ENCODE measurements at regions not wholly inside any gene's neighbourhood (a gene's known extent, or its start where the extent isn't known, plus 50 kb on each side); places are given as distances from the start of the nearest gene placed in this dataset.

DNA sequence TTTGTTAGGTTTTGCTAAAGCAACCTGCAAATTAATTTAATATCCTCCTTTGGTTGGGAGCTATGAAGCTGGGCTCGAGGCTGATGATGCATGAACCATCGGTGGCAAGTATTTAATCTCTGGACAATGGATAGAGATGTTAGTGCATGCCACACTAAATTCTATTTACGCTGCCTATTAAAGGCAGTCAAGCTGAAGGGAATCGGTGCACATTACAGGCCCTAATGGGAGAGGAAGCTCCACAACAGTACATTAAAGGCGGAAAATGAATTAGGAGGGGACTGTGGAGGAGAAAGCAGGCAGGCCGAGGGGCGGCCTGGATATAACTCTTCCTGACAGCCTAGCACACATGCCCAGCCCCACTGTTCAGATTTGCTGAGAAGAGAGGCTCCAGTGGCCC is 132.4 kb upstream of the MAFB start:
- Histone ChIP-seq H3K27me3 (ENCODE audit: insufficient read depth, low read length, poor library complexity) (no peaks in the 10 kb centered on the region), H3K27ac (ENCODE audit: low read depth, low read length) (no peak overlapping the region)

DNA sequence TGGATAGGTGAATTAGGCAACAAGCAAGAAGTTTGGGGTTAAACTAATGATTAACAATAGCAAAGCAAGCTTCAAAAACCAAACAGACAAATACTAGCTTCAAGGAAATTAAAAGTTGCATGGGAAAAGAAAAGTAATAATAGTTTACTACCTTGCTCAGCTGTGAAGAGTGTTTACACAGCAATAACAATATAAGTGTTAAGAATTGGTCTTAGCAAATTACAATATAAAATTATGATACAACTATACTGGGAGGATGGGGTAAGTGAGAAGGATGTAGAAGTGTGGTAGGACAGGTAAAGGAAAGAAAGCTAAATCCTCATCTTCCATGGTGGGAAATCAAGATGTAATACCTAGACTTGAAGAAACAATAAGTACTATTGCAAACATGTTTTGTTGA is 137.7 kb upstream of the MAFB start:
- Histone ChIP-seq H4K8ac (ENCODE audit: low read depth, low read length) (no peak overlapping the region), H3K4me3 (ENCODE audit: low read length) (no peak overlapping the region), H3K79me1 (ENCODE audit: low read length) (no peaks in the 10 kb centered on the region), H3K27ac (ENCODE audit: low read depth, low read length) (no peak overlapping the region), H2AK5ac (ENCODE audit: low read length) (no peak overlapping the region), H3K27me3 (ENCODE audit: insufficient read depth, low read length, poor library complexity) (no peaks in the 10 kb centered on the region), H3K4me2 (ENCODE audit: low read length) (no peak overlapping the region), H3K4me1 (ENCODE audit: control insufficient read depth, low read depth, low read length) (no peaks in the 10 kb centered on the region), H2BK15ac (replicated peaks; ENCODE audit: low read depth) (no peak overlapping the region), H2BK120ac (ENCODE audit: low read depth, low read length) (no peak overlapping the region), H3K36me3 (ENCODE audit: control insufficient read depth, insufficient read depth, low read length) (no peaks in the 10 kb centered on the region), H3K4ac (ENCODE audit: low read depth, low read length) (no peak overlapping the region), H3K79me2 (ENCODE audit: control insufficient read depth, insufficient read depth, low read length) (no peaks in the 10 kb centered on the region), H3K18ac (ENCODE audit: low read length) (no peak overlapping the region), H2BK5ac (ENCODE audit: low read length) (no peak overlapping the region), H3K9ac (ENCODE audit: low read length) (no peak overlapping the region), H3K56ac (ENCODE audit: low read length) (no peak overlapping the region), H3K23ac (ENCODE audit: low read length) (no peak overlapping the region), H4K5ac (ENCODE audit: low read length) (no peak overlapping the region)
- no peak for DNase-seq

More for the DNA sequence above, 132.4 kb upstream of the MAFB start:
- Histone ChIP-seq H2BK15ac (replicated peaks; ENCODE audit: low read depth) (no peak overlapping the region), H3K9ac (ENCODE audit: low read length) (no peak overlapping the region), H3K4me3 (ENCODE audit: low read length) (no peak overlapping the region), H2BK5ac (ENCODE audit: low read length) (no peak overlapping the region), H3K4me2 (ENCODE audit: low read length) (no peak overlapping the region), H3K79me1 (ENCODE audit: low read length) (no peaks in the 10 kb centered on the region), H2AK5ac (ENCODE audit: low read length) (no peak overlapping the region), H3K4me1 (ENCODE audit: control insufficient read depth, low read depth, low read length) (no peaks in the 10 kb centered on the region), H4K8ac (ENCODE audit: low read depth, low read length) (no peak overlapping the region), H3K4ac (ENCODE audit: low read depth, low read length) (no peak overlapping the region), H3K36me3 (ENCODE audit: control insufficient read depth, insufficient read depth, low read length) (no peaks in the 10 kb centered on the region), H3K56ac (ENCODE audit: low read length) (no peak overlapping the region), H3K79me2 (ENCODE audit: control insufficient read depth, insufficient read depth, low read length) (no peaks in the 10 kb centered on the region), H3K23ac (ENCODE audit: low read length) (no peak overlapping the region), H4K5ac (ENCODE audit: low read length) (no peak overlapping the region), H2BK120ac (ENCODE audit: low read depth, low read length) (no peak overlapping the region), H3K18ac (ENCODE audit: low read length) (no peak overlapping the region)
- WGBS (ENCODE audit: extremely low coverage, insufficient coverage, low lambda C conversion rate), result no CpG with 5 or more reads among the region's 7 CpGs
- DNase-seq, result no peak

DNA sequence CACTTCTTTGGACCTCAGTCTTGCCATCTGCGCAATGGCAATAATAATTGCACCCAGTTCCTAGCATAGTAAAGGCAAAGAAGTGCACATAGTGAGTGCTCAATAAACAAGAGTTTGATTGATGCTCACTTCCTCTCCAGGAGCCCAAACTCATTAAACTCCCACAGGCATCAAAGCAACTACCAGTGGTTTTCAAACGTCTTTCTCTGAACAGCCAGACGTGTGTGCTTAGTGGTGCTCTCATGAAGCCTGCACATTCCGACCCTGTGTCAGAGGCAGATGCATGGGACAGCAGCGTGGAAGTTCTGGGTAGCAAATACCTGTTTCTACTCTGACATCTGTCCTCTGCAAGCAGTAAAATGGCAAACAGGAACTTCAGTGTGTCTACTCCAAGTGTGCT is 146.3 kb upstream of the MAFB start:
- no CpG with 5 or more reads among the region's 5 CpGs for WGBS (ENCODE audit: extremely low coverage, insufficient coverage, low lambda C conversion rate)
- no peaks in the 10 kb centered on the region for H3K4me1 ChIP-seq (ENCODE audit: control insufficient read depth, low read depth, low read length)
- H2BK5ac ChIP-seq (ENCODE audit: low read length), result no peak overlapping the region
- no peak overlapping the region for H3K27ac ChIP-seq (ENCODE audit: low read depth, low read length)
- H3K27me3 ChIP-seq (ENCODE audit: insufficient read depth, low read length, poor library complexity), result no peaks in the 10 kb centered on the region
- H3K4me3 ChIP-seq (ENCODE audit: low read length), result no peak overlapping the region
- H3K36me3 ChIP-seq (ENCODE audit: control insufficient read depth, insufficient read depth, low read length), result no peaks in the 10 kb centered on the region
- no peak overlapping the region for H4K8ac ChIP-seq (ENCODE audit: low read depth, low read length)
- no peak overlapping the region for H3K4ac ChIP-seq (ENCODE audit: low read depth, low read length)
- H3K79me2 ChIP-seq (ENCODE audit: control insufficient read depth, insufficient read depth, low read length), result no peaks in the 10 kb centered on the region
- H3K9ac ChIP-seq (ENCODE audit: low read length), result no peak overlapping the region
- no peak overlapping the region for H4K5ac ChIP-seq (ENCODE audit: low read length)
- no peak for DNase-seq
- H3K18ac ChIP-seq (ENCODE audit: low read length), result no peak overlapping the region
- no peak overlapping the region for H2BK15ac ChIP-seq (replicated peaks; ENCODE audit: low read depth)
- no peak overlapping the region for H2AK5ac ChIP-seq (ENCODE audit: low read length)
- H3K4me2 ChIP-seq (ENCODE audit: low read length), result no peak overlapping the region
- H3K23ac ChIP-seq (ENCODE audit: low read length), result no peak overlapping the region
- H3K79me1 ChIP-seq (ENCODE audit: low read length), result no peaks in the 10 kb centered on the region
- no peak overlapping the region for H3K56ac ChIP-seq (ENCODE audit: low read length)
- no peak overlapping the region for H2BK120ac ChIP-seq (ENCODE audit: low read depth, low read length)

DNA sequence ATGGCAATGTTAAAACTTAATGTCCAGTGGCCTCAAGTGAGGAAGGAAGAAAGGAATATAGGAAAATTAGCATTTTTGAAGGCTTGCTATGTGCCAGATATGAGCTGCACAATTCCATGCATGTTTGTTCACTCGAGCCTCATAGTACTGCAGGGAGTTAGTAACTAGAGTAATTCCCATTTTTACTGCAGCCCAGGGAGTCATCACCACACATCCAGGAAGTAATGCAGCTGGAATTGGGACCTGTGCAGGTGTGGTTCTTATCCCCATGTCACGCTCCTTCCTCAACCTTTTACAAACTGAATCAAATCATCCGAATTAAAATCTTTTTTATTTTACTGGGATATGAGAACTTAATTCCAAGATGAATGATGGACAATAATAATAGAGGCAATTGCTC is 149.5 kb upstream of the MAFB start:
- H2BK5ac ChIP-seq (ENCODE audit: low read length), result no peak overlapping the region
- no peaks in the 10 kb centered on the region for H3K4me1 ChIP-seq (ENCODE audit: control insufficient read depth, low read depth, low read length)
- no peak overlapping the region for H4K5ac ChIP-seq (ENCODE audit: low read length)
- H3K4me2 ChIP-seq (ENCODE audit: low read length), result no peak overlapping the region
- H3K79me2 ChIP-seq (ENCODE audit: control insufficient read depth, insufficient read depth, low read length), result no peaks in the 10 kb centered on the region
- H3K79me1 ChIP-seq (ENCODE audit: low read length), result no peaks in the 10 kb centered on the region
- H3K27ac ChIP-seq (ENCODE audit: low read depth, low read length), result no peak overlapping the region
- H3K36me3 ChIP-seq (ENCODE audit: control insufficient read depth, insufficient read depth, low read length), result no peaks in the 10 kb centered on the region
- DNase-seq, result no peak
- no CpG with 5 or more reads among the region's 3 CpGs for WGBS (ENCODE audit: extremely low coverage, insufficient coverage, low lambda C conversion rate)
- H4K8ac ChIP-seq (ENCODE audit: low read depth, low read length), result no peak overlapping the region
- H3K27me3 ChIP-seq (ENCODE audit: insufficient read depth, low read length, poor library complexity), result no peaks in the 10 kb centered on the region
- H3K9ac ChIP-seq (ENCODE audit: low read length), result no peak overlapping the region
- no peak overlapping the region for H2BK15ac ChIP-seq (replicated peaks; ENCODE audit: low read depth)
- no peak overlapping the region for H2AK5ac ChIP-seq (ENCODE audit: low read length)
- H3K4me3 ChIP-seq (ENCODE audit: low read length), result no peak overlapping the region
- H3K56ac ChIP-seq (ENCODE audit: low read length), result no peak overlapping the region
- H3K23ac ChIP-seq (ENCODE audit: low read length), result no peak overlapping the region
- H3K4ac ChIP-seq (ENCODE audit: low read depth, low read length), result no peak overlapping the region
- no peak overlapping the region for H2BK120ac ChIP-seq (ENCODE audit: low read depth, low read length)
- H3K18ac ChIP-seq (ENCODE audit: low read length), result no peak overlapping the region

DNA sequence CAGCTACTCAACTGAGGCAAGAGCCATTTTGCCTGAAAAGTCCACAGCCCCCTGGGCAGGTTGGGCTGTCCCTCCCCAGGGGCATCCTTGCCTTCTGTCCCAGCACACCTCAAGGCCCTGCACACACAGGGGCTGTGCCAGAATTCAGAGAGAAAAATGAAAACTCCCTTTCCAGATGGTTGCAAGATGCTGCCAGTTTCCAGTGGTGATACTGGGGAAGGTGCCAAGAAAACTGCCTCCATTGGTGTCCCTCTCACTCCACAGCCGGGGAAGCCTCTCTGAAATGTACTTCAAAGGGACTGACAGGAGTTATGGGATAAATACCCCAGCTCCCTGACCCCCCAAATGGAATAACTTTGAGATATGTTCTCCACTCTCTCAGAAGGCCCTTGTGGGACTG is 154.2 kb upstream of the MAFB start:
- H3K4ac ChIP-seq (ENCODE audit: low read depth, low read length), result no peak overlapping the region
- no peak overlapping the region for H3K4me3 ChIP-seq (ENCODE audit: low read length)
- H2AK5ac ChIP-seq (ENCODE audit: low read length), result no peak overlapping the region
- no peak overlapping the region for H3K27ac ChIP-seq (ENCODE audit: low read depth, low read length)
- no peak overlapping the region for H2BK120ac ChIP-seq (ENCODE audit: low read depth, low read length)
- H3K27me3 ChIP-seq (ENCODE audit: insufficient read depth, low read length, poor library complexity), result no peaks in the 10 kb centered on the region
- no CpG with 5 or more reads among the region's 1 CpG for WGBS (ENCODE audit: extremely low coverage, insufficient coverage, low lambda C conversion rate)
- H3K9ac ChIP-seq (ENCODE audit: low read length), result no peak overlapping the region
- H2BK5ac ChIP-seq (ENCODE audit: low read length), result no peak overlapping the region
- no peaks in the 10 kb centered on the region for H3K79me1 ChIP-seq (ENCODE audit: low read length)
- no peaks in the 10 kb centered on the region for H3K36me3 ChIP-seq (ENCODE audit: control insufficient read depth, insufficient read depth, low read length)
- H3K56ac ChIP-seq (ENCODE audit: low read length), result no peak overlapping the region
- no peak overlapping the region for H2BK15ac ChIP-seq (replicated peaks; ENCODE audit: low read depth)
- no peaks in the 10 kb centered on the region for H3K79me2 ChIP-seq (ENCODE audit: control insufficient read depth, insufficient read depth, low read length)
- no peak overlapping the region for H3K23ac ChIP-seq (ENCODE audit: low read length)
- H3K4me1 ChIP-seq (ENCODE audit: control insufficient read depth, low read depth, low read length), result no peaks in the 10 kb centered on the region
- no peak for DNase-seq
- H3K4me2 ChIP-seq (ENCODE audit: low read length), result no peak overlapping the region
- H3K18ac ChIP-seq (ENCODE audit: low read length), result no peak overlapping the region
- no peak overlapping the region for H4K8ac ChIP-seq (ENCODE audit: low read depth, low read length)
- H4K5ac ChIP-seq (ENCODE audit: low read length), result no peak overlapping the region

DNA sequence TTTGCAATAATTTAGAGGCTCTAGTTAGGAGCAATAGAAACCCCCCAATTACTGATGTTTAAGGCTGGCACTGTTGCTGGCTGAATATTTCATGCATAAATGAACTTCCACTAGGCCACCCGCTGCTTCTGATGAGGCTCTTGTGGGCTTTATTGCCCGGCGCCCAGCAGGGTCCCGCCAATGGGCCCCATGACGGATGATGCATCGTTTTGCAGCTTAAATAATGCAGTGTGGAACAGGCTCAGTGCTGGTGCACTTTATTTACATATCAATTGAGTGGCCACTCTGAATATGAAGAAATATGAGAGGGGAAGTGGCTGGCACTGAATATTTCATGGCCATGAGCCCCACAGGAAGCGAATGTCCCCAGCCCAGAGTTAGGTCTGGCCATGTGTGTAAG is 155.3 kb upstream of the MAFB start:
- H2BK15ac ChIP-seq (replicated peaks; ENCODE audit: low read depth), result no peak overlapping the region
- no peak overlapping the region for H3K23ac ChIP-seq (ENCODE audit: low read length)
- H3K79me1 ChIP-seq (ENCODE audit: low read length), result no peaks in the 10 kb centered on the region
- no peak overlapping the region for H2BK120ac ChIP-seq (ENCODE audit: low read depth, low read length)
- no peak overlapping the region for H4K5ac ChIP-seq (ENCODE audit: low read length)
- H3K4me2 ChIP-seq (ENCODE audit: low read length), result no peak overlapping the region
- WGBS (ENCODE audit: extremely low coverage, insufficient coverage, low lambda C conversion rate), result no CpG with 5 or more reads among the region's 7 CpGs
- no peak overlapping the region for H3K18ac ChIP-seq (ENCODE audit: low read length)
- no peak overlapping the region for H4K8ac ChIP-seq (ENCODE audit: low read depth, low read length)
- H3K4ac ChIP-seq (ENCODE audit: low read depth, low read length), result no peak overlapping the region
- no peaks in the 10 kb centered on the region for H3K4me1 ChIP-seq (ENCODE audit: control insufficient read depth, low read depth, low read length)
- H3K4me3 ChIP-seq (ENCODE audit: low read length), result no peak overlapping the region
- H3K36me3 ChIP-seq (ENCODE audit: control insufficient read depth, insufficient read depth, low read length), result no peaks in the 10 kb centered on the region
- H3K27me3 ChIP-seq (ENCODE audit: insufficient read depth, low read length, poor library complexity), result no peaks in the 10 kb centered on the region
- H3K9ac ChIP-seq (ENCODE audit: low read length), result no peak overlapping the region
- no peak overlapping the region for H3K56ac ChIP-seq (ENCODE audit: low read length)
- no peak overlapping the region for H2AK5ac ChIP-seq (ENCODE audit: low read length)
- no peak overlapping the region for H3K27ac ChIP-seq (ENCODE audit: low read depth, low read length)
- no peak overlapping the region for H2BK5ac ChIP-seq (ENCODE audit: low read length)
- H3K79me2 ChIP-seq (ENCODE audit: control insufficient read depth, insufficient read depth, low read length), result no peaks in the 10 kb centered on the region
- DNase-seq, result no peak

Data from mesendoderm (in vitro differentiated cells).